IgD-negative memory B cell (primary cell): ENCODE measurements at regions not wholly inside any gene's neighbourhood (a gene's known extent, or its start where the extent isn't known, plus 50 kb on each side); places are given as distances from the start of the nearest gene placed in this dataset.

Experiments used
- H3K27ac Mint-ChIP-seq, 3 donors: one replicate each; pipeline ENCODE4 v1.8.0; 2020 to 2022; ENCODE audit warnings: mild to moderate bottlenecking in 3 of 3, mixed read lengths in 3 of 3, moderate library complexity in 1 of 3
- H3K27me3 Mint-ChIP-seq: one replicate; pipeline ENCODE4 v1.8.0; 2021; ENCODE audit warnings: mixed read lengths
- H3K36me3 Mint-ChIP-seq: one replicate; pipeline ENCODE4 v1.8.0; 2020; ENCODE audit warnings: mild to moderate bottlenecking, mixed read lengths
- H3K4me1 Mint-ChIP-seq, 3 donors: one replicate each; pipeline ENCODE4 v1.8.0; 2020 to 2022; ENCODE audit warnings: mixed read lengths in 3 of 3, mild to moderate bottlenecking in 1 of 3
- H3K4me3 Mint-ChIP-seq, 4 donors: one replicate each; pipeline ENCODE4 v1.8.0; 2020 to 2022; ENCODE audit warnings: mild to moderate bottlenecking in 4 of 4, mixed read lengths in 4 of 4, moderate library complexity in 3 of 4
- H3K9me3 Mint-ChIP-seq, 3 donors: one replicate each; pipeline ENCODE4 v1.8.0; 2020 to 2021; ENCODE audit warnings: mixed read lengths in 3 of 3, mild to moderate bottlenecking in 1 of 3

GRCh38 chr13:104355041-104355670 lies 1288.9 kb upstream of the SLC10A2 start:
- H3K4me3 Mint-ChIP-seq, result no peak overlapping the region
- H3K4me1 Mint-ChIP-seq, result no peaks in the 10 kb centered on the region
- H3K27me3 Mint-ChIP-seq, result no peaks in the 10 kb centered on the region
- H3K9me3 Mint-ChIP-seq, result peaks cover 0 to 12% (median 1%) of the 10 kb centered on the region in 3 donors
- H3K27ac Mint-ChIP-seq, result no peak overlapping the region
- no peaks in the 10 kb centered on the region for H3K36me3 Mint-ChIP-seq

GRCh38 chr13:104327211-104327610 lies 1261.0 kb upstream of the SLC10A2 start:
- no peak overlapping the region for H3K4me3 Mint-ChIP-seq
- no peaks in the 10 kb centered on the region for H3K27me3 Mint-ChIP-seq
- H3K36me3 Mint-ChIP-seq, result peaks cover 2% of the 10 kb centered on the region
- H3K4me1 Mint-ChIP-seq, result no peaks in the 10 kb centered on the region
- peaks cover 3 to 9% (median 5%) of the 10 kb centered on the region in 3 donors for H3K9me3 Mint-ChIP-seq
- no peak overlapping the region for H3K27ac Mint-ChIP-seq

GRCh38 chr13:104326523-104326922 lies 1260.3 kb upstream of the SLC10A2 start:
- peaks cover 3 to 9% (median 5%) of the 10 kb centered on the region in 3 donors for H3K9me3 Mint-ChIP-seq
- peaks cover 2% of the 10 kb centered on the region for H3K36me3 Mint-ChIP-seq
- no peak overlapping the region for H3K4me3 Mint-ChIP-seq
- H3K4me1 Mint-ChIP-seq, result no peaks in the 10 kb centered on the region
- H3K27ac Mint-ChIP-seq, result no peak overlapping the region
- no peaks in the 10 kb centered on the region for H3K27me3 Mint-ChIP-seq

- Mint-ChIP-seq H3K27ac (no peak overlapping the region), H3K27me3 (no peaks in the 10 kb centered on the region), H3K4me3 (no peak overlapping the region), H3K9me3 (no peaks in the 10 kb centered on the region), H3K4me1 (no peaks in the 10 kb centered on the region), H3K36me3 (peaks cover 2% of the 10 kb centered on the region)
Observed at GRCh38 chr13:104321756-104322155, 1255.5 kb upstream of the SLC10A2 start.

GRCh38 chr13:104320446-104320845 lies 1254.2 kb upstream of the SLC10A2 start:
- Mint-ChIP-seq H3K27ac (no peak overlapping the region), H3K9me3 (no peaks in the 10 kb centered on the region), H3K4me1 (no peaks in the 10 kb centered on the region), H3K4me3 (no peak overlapping the region), H3K36me3 (peaks cover 2% of the 10 kb centered on the region), H3K27me3 (no peaks in the 10 kb centered on the region)

GRCh38 chr13:104318121-104318520 lies 1251.9 kb upstream of the SLC10A2 start:
- no peaks in the 10 kb centered on the region for H3K27me3 Mint-ChIP-seq
- H3K9me3 Mint-ChIP-seq, result peaks cover 0 to 1% (median 0%) of the 10 kb centered on the region in 3 donors
- no peak overlapping the region for H3K27ac Mint-ChIP-seq
- H3K4me1 Mint-ChIP-seq, result no peaks in the 10 kb centered on the region
- H3K36me3 Mint-ChIP-seq, result no peaks in the 10 kb centered on the region
- H3K4me3 Mint-ChIP-seq, result no peak overlapping the region

- no peak overlapping the region for H3K4me3 Mint-ChIP-seq
- H3K36me3 Mint-ChIP-seq, result no peaks in the 10 kb centered on the region
- no peaks in the 10 kb centered on the region for H3K4me1 Mint-ChIP-seq
- no peak overlapping the region for H3K27ac Mint-ChIP-seq
- H3K27me3 Mint-ChIP-seq, result no peaks in the 10 kb centered on the region
- H3K9me3 Mint-ChIP-seq, result peaks cover 0 to 1% (median 0%) of the 10 kb centered on the region in 3 donors
Observed at GRCh38 chr13:104315606-104316005, 1249.4 kb upstream of the SLC10A2 start.

- H3K27me3 Mint-ChIP-seq, result no peaks in the 10 kb centered on the region
- no peak overlapping the region for H3K27ac Mint-ChIP-seq
- H3K36me3 Mint-ChIP-seq, result no peaks in the 10 kb centered on the region
- H3K4me1 Mint-ChIP-seq, result no peaks in the 10 kb centered on the region
- H3K9me3 Mint-ChIP-seq, result peaks cover 0 to 1% (median 0%) of the 10 kb centered on the region in 3 donors
- no peak overlapping the region for H3K4me3 Mint-ChIP-seq
Observed at GRCh38 chr13:104314926-104315535, 1248.8 kb upstream of the SLC10A2 start.

GRCh38 chr13:104314321-104314720 lies 1248.1 kb upstream of the SLC10A2 start:
- Mint-ChIP-seq H3K27me3 (no peaks in the 10 kb centered on the region), H3K4me1 (no peaks in the 10 kb centered on the region), H3K36me3 (no peaks in the 10 kb centered on the region), H3K9me3 (peaks cover 0 to 3% (median 0%) of the 10 kb centered on the region in 3 donors), H3K4me3 (no peak overlapping the region), H3K27ac (no peak overlapping the region)

GRCh38 chr13:104310861-104311260 lies 1244.6 kb upstream of the SLC10A2 start:
- H3K36me3 Mint-ChIP-seq, result no peaks in the 10 kb centered on the region
- no peak overlapping the region for H3K4me3 Mint-ChIP-seq
- H3K4me1 Mint-ChIP-seq, result no peaks in the 10 kb centered on the region
- H3K27ac Mint-ChIP-seq, result no peak overlapping the region
- no peaks in the 10 kb centered on the region for H3K27me3 Mint-ChIP-seq
- peaks cover 0 to 7% (median 7%) of the 10 kb centered on the region in 3 donors for H3K9me3 Mint-ChIP-seq

GRCh38 chr13:104309431-104309830 lies 1243.2 kb upstream of the SLC10A2 start:
- H3K4me1 Mint-ChIP-seq, result no peaks in the 10 kb centered on the region
- no peaks in the 10 kb centered on the region for H3K27me3 Mint-ChIP-seq
- no peak overlapping the region for H3K27ac Mint-ChIP-seq
- H3K36me3 Mint-ChIP-seq, result no peaks in the 10 kb centered on the region
- H3K9me3 Mint-ChIP-seq, result peaks cover 0 to 7% (median 6%) of the 10 kb centered on the region in 3 donors
- no peak overlapping the region for H3K4me3 Mint-ChIP-seq

- Mint-ChIP-seq H3K27me3 (no peaks in the 10 kb centered on the region), H3K4me3 (no peak overlapping the region), H3K4me1 (no peaks in the 10 kb centered on the region), H3K27ac (no peak overlapping the region), H3K36me3 (peaks cover 2% of the 10 kb centered on the region), H3K9me3 (peaks cover 0 to 2% (median 2%) of the 10 kb centered on the region in 3 donors)
Observed at GRCh38 chr13:104301171-104301975, 1235.2 kb upstream of the SLC10A2 start.

- Mint-ChIP-seq H3K27ac (no peak overlapping the region), H3K36me3 (no peaks in the 10 kb centered on the region), H3K27me3 (no peaks in the 10 kb centered on the region), H3K9me3 (peaks cover 0 to 2% (median 2%) of the 10 kb centered on the region in 3 donors), H3K4me1 (no peaks in the 10 kb centered on the region), H3K4me3 (no peak overlapping the region)
Observed at GRCh38 chr13:104297075-104297474, 1230.9 kb upstream of the SLC10A2 start.

- H3K4me1 Mint-ChIP-seq, result no peaks in the 10 kb centered on the region
- H3K27me3 Mint-ChIP-seq, result no peaks in the 10 kb centered on the region
- peaks cover 0 to 5% (median 2%) of the 10 kb centered on the region in 3 donors for H3K9me3 Mint-ChIP-seq
- H3K4me3 Mint-ChIP-seq, result no peak overlapping the region
- H3K36me3 Mint-ChIP-seq, result no peaks in the 10 kb centered on the region
- no peak overlapping the region for H3K27ac Mint-ChIP-seq
Observed at GRCh38 chr13:104296286-104296685, 1230.1 kb upstream of the SLC10A2 start.

- Mint-ChIP-seq H3K9me3 (peaks cover 0 to 5% (median 2%) of the 10 kb centered on the region in 3 donors), H3K4me3 (no peak overlapping the region), H3K27ac (no peak overlapping the region), H3K4me1 (no peaks in the 10 kb centered on the region), H3K27me3 (no peaks in the 10 kb centered on the region), H3K36me3 (no peaks in the 10 kb centered on the region)
Observed at GRCh38 chr13:104295537-104295936, 1229.3 kb upstream of the SLC10A2 start.
